Epithelial cell of prostate (primary cell): ENCODE measurements at regions not wholly inside any gene's neighbourhood (a gene's known extent, or its start where the extent isn't known, plus 50 kb on each side); places are given as distances from the start of the nearest gene placed in this dataset.
"Not testable (repeated sequence)": the region's sequence is repeated elsewhere in the genome, so short reads cannot be mapped to it uniquely, and the experiment has no call there.

Experiments used
- DNase-seq: peaks from one replicate; pipeline ENCODE4 v3.0.0-alpha.2; 2011; ENCODE audit warnings: low read depth, low spot score
- H3K27ac ChIP-seq: fragments of 450-650 bp; 2 replicates; pipeline ENCODE4 v1.5.1; 2017; ENCODE audit warnings: mild to moderate bottlenecking

DNA sequence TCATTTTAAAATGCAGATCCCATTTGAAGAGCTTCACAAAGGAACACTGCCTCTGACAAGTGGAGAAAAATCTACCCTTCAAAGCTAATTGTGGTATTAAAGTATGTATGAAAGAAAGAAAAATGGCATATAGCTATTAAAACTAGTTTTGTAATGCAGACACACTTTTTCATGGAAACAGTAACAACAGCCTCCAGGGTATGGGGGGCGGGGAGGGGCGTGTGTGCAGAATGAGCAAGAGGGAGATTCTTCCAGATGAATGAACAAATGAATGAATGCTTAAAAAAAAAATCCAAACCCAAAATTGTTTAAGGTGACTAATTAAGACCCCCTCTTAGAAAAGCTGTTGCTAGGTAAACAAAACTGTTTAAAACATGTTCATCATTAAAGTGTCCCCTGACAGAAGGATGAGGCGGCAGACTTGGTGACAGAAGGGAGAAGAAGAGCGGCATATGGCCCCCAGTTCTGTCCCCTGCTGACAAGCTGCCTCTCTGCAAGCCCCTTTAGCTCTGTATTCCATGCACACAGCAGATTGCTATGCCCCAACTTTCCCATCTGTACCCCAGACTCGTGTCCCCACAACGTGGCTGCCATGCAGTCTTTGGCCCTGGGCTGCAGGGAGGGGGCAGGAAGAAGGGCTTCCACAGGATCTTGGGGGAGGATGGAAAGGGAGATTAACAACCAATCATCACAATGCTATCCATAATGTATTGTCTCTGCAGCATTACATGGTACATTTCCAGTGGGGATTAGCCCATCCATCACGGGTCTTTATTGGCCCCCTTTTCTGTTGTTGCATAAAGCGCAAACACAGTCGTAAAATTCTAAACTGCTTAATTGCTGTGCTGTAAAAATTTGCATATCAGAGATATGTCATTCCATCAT is 108.4 kb upstream of the OLIG3 start:
- no peak for DNase-seq
- H3K27ac ChIP-seq = no peak overlapping the region

DNA sequence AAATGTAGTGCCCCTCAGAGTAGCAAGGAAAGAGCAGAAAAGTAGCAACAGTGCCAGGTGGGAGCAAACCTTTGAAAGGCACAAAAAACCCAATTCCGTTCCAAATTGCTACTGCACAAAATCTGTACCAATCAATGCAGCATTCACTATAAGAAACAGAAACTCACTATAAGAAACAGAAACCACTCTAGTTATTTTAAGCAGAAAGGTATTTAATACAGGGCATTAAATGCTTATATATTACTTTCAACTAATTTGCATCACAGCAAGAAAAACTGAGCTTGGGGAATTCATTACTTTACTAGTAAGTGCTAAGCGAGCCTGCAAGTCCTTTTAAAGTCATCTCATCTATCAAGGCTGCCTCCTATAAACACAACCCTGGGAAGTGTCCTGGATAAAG is 116.5 kb upstream of the OLIG3 start:
- no peak for DNase-seq
- H3K27ac ChIP-seq = no peak overlapping the region

DNA sequence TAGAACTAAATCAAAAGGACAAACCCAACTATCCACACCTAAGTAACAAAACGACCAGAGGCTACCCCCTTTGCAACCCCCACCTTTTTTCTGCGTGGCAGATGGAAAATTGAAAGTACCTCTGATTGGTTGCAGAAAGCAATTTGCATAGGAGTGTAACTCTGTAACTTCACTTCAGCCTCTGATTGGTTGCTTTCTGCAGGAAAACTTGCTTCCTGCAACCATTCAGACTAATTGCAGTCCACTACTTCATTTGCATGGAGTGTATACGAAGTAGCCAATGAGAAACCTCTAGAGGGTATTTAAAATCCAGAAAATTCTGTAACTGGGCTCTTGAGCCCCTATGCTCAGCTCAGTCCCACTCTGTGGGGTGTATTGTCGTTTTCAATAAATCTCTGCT is 129.1 kb upstream of the OLIG3 start:
- H3K27ac ChIP-seq = no peak overlapping the region
- DNase-seq = no peak

DNA sequence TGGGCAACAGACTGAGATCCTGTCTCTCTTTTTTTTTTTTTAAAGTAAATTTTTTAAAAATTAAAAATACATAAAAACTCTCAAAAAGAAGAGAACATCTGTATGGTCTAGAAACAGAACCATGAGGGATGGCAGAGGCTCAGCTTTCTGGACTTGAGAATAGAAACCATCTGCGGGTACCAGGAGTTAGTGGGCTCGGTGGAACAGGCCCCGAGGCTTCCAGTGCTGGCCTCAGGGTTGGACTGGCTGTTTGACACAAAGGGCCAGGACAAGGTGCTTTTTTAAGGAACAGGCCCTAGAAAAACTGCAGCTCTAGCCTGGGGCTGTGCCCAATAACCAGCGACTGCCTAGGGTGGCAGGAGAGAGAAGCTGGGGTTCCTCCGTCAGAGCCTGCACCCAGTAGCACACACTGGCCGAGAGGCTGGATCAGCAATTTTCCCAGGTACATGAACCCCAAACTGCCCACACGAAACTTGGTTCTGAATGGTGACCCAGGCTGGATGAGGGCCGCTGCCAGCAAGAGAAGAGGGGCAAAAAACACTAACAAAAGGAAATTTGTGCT is 131.0 kb upstream of the OLIG3 start:
- H3K27ac ChIP-seq = no peak overlapping the region
- DNase-seq = no peak

DNA sequence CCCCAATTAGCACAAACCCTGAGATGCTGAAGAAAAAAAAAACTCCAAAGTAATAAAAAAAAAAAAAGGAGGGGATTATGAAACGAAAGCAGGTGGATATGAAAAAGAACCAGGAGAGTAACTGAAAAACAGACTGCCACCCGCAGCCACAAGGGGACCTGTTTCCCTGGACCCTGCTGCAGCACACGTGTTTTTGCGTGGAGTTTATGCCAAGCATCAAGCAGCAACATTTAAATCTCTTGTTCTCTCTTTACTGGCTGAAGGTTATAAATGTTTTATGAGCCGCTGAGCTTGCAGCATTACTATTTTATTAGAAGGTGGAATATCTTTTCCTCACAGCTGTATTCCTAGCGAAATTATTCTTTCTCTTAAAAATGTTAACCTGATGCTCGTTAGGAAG is 131.6 kb upstream of the OLIG3 start:
- no peak overlapping the region for H3K27ac ChIP-seq
- no peak for DNase-seq

DNA sequence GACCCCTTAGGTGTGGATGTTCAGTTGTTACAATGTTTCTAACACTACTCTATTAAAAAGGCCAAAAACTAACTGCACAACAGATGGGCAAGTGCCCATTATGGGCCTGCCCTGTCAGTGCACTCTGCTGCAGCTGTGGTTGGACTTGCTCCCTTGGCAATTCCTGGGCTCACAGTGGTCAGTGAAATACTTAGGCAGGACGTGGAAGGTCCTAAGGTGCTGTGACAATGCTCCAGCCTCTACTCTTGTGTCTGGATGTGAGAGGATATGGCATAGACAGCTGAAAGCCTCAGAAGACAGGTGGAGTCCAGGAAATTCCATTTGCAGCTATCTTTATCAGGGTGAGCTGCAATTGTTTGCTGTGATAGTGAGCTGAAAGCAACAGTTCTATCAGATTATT is 136.5 kb upstream of the OLIG3 start:
- no peak overlapping the region for H3K27ac ChIP-seq
- DNase-seq = no peak

DNA sequence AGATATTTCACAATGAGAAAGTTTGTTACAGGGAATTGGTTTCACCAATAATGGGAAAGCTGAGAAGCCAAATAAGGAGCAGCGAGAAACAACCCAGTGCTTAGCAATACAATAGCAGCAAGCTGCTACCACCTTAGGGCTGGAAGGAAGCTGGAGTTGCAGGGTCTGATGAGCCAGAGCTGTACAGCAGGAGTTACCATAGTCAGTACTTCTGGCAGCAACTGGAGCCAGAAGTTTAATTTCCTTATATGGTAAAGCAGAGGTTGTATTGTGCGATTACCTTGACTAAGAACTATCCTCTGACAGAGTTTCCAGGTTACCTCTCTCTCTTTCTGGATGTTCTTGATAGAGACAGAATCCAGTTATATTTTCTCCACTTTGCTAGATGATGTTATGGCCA is 137.1 kb upstream of the OLIG3 start:
- no peak overlapping the region for H3K27ac ChIP-seq
- no peak for DNase-seq

DNA sequence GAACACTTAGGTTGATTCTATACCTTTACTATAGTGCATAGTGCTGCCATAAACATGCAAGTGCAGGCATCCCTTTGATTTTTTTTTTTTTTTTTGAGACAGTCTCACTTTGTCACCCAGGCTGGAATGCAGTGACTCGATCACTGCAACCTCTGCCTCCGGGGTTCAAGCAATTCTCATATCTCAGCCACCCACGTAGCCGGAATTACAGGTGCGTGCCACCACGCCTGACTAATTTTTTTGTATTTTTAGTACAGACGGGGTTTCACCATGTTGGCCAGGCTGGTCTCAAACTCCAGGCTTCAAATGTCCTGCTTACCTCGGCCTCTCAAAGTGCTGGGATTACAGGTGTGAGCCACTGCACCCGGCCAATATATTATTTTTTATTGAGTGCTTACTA is 140.0 kb upstream of the OLIG3 start:
- not testable (repeated sequence) for DNase-seq, H3K27ac ChIP-seq

DNA sequence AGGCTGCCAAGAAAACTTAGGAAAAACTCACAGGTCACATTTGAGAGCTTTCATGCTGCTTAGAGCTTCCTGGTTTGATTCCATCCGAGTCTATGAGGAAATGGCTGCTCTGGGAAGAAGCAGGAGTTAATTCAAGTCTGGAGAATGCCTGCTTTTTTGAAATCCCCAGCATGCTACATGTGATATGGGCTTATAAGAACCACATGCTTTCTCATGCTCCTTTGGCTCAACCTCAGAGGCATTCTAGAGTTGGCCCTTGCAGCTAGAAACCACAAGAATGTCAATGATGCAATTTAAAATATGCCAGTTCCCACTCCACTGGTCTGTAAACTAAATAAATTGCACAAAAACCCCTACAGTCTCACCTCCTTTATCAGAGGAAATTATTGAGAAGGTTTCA is 142.9 kb upstream of the OLIG3 start:
- no peak for DNase-seq
- H3K27ac ChIP-seq = no peak overlapping the region

DNA sequence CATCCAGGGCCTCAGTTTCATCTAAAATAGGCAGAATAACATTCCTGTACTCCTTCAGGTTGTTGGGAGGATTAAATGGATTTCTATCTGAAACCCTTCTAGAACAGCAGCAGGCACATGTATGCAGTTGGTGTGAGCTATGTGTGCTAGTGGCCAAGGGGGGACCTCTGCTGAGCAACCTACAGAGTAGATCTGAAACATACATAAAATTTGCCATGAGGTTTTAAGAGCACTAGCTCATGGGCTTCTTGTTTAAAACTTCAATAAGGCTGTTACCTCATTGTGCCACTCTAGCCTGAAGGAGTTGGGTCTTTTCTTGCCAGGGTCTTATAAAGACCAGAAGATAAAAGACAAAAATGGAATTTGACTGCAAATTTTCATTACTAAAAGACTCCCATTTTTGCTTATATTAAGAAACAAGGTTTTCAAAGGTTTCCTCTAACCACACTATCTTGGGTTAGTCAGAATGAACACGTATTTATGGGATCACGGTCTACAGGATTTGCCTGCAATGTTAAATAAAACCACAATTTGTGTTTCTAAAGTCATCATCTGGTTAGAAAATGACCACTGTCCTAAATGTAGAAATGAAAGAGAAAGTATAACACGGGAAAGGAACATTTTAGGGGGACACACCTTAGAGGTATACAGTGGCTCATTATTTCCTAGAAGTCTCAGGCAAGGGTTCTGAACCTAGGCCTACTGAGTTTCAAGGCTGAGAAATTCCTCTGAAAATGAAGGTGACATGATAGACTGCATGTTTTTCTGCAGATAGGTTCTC is 144.9 kb upstream of the OLIG3 start:
- no peak overlapping the region for H3K27ac ChIP-seq
- DNase-seq = no peak

DNA sequence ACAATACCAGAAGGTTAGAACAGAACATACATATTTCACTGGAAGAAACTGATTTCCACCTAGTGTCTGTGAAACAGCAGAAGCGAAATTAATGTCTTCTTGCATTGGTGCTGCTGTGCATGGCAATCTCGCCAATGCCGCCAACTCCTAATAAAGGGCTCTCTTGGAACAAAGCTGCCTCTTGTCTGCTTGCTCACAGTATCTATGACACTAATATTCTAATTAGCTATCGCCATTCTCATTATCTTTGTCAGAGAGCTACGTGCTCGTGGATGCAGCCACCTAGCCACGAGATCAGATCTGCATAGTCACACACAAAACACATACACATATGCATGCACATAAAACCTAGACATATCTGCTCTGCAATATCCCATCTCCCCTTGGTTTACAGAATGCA is 145.9 kb upstream of the OLIG3 start:
- H3K27ac ChIP-seq = no peak overlapping the region
- no peak for DNase-seq

DNA sequence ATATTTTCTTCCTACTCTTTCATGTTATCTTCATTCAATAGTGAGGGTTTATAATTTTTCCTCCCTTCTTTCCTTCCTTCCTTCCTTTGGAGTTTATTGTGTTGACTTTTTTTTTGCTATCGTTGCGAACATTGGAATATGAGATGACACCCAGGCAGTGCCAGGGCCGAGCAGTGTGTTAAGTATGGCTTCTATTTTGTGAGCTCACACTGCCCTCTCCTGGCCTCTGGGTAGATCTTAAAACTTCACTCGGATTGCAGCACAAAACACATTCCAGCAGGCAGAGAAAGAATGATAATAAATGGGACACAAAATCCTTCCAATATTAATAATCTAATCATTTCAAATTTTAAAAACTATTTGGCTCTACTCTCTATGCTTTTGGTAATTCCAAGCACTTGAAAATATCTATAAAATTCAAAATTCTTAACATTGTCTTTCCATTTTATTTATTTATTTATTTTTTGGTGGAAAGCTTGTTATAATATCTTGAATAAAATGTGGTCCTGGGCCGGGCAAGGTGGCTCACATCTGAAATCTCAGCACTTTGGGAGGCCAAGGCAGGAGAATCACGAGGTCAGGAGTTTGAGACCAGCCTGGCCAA is 147.4 kb upstream of the OLIG3 start:
- no peak for DNase-seq
- no peak overlapping the region for H3K27ac ChIP-seq

DNA sequence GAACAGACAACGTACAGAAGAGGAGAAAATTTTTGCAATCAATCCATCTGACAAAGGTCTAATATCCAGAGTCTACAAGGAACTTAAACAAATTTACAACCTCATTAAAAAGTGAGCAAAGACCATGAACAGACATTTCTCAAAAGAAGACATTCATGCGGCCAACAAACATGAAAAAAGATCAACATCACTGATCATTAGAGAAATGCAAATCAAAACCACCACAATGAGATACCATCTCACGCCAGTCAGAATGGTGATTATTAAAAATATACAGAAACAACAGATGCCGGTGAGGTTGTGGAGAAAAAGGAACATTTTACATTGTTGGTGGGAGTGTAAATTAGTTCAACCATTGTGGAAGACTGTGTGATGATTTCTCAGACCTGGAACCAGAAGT is 149.0 kb upstream of the OLIG3 start:
- not testable (repeated sequence) for DNase-seq, H3K27ac ChIP-seq

DNA sequence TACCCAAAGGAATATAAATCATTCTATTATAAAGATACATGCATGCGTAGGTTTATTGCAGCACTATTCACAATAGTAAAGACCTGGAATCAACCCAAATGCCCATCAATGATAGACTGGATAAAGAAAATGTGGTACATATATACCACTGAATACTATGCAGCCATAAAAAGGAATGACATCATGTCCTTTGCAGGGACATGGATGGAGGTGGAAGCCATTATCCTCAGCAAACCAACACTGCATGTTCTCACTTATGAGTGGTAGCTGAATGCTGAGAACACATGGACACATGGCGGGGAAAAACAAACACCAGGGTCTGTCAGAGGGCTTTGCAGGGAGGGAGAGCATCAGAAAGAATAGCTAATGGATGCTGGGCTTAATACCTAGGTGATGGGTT is 149.4 kb upstream of the OLIG3 start:
- not testable (repeated sequence) for H3K27ac ChIP-seq, DNase-seq

DNA sequence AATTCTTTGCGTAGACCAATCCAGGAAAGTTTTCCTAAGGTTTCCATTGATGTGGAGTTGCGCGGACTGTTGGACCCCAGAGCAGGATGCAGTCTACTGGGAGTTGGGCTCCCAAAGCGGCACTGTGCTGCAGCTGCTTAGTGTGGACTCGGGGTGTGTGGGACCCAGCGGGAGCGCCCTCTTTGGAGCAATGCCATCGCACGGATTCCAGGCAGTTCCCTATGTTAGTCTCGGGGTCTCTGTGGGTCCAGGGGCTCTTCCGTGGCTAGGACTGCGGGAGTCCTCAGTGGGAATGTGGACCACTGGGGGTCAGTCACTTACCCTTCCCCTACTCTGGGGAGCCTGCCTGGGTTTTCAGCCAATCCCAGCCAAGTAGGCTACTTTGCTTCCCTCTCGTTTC is 151.7 kb upstream of the OLIG3 start:
- DNase-seq = no peak
- no peak overlapping the region for H3K27ac ChIP-seq

DNA sequence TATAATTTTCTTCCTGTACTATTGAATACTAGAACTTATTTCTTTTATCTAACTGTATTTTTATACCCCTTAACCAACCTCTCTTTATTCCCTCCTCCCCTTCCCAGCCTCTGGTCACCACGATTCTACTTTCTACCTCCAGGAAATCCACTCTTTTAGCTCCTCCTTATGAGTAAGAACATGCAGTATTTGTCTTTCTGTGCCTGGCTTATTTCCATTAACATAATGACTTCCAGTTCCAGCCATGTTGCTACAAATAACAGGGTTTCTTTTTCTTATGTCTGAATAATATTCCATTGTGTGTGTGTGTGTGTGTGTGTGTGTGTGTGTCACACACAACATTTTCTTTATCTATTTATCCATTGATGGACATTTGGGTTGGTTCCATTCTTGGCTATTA is 152.3 kb upstream of the OLIG3 start:
- no peak for DNase-seq
- H3K27ac ChIP-seq = no peak overlapping the region

DNA sequence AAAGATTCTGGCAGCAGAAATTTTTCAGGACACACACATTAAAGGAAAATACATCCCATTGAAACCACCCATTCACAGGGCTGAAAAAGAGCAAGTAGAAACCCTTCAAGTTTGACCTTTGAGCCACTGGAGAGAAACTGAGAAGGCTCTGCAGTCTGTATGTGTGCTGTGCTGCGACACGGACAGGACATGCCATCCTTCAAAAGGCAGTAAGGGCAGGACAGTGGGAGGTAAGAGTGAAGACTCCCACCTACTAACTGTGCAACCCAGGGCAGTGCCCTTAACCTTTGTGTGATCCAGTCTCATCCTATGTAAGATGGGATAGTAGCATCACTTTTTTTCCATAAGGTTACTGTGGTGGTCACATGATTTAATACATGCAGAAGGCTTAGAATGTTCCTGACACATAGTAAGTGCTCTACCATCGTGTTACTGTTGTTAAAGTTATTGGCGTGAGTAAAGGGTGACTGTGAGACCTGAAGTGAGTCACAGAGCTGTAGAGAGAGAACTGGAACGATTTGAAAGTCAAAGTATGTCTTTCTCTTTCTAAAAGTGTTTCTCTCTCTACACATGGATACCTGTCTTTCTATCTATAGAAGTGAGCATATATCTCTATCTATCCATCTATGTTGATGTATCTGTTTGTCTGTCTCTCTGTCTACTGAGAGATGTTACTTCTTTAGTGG is 153.7 kb upstream of the OLIG3 start:
- H3K27ac ChIP-seq = no peak overlapping the region
- DNase-seq = no peak

DNA sequence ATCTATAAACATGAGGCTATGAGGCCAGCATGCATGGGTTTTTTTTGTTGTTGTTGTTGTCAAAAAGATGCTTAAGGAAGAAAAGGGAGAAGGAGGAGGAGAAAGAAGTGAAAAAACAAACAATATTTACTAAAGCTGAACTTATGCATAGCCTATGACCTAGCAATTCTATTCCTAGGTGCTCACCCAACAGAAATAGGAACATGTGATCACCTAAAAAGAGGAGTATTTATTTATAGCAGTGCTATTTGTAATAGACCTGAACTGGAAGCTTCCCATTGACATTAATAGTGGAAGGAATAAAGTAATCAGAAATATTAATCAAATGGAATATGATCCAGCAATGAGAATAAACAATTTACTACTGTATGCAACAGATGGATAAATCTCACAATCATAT is 156.5 kb upstream of the OLIG3 start:
- no peak for DNase-seq
- H3K27ac ChIP-seq = no peak overlapping the region

DNA sequence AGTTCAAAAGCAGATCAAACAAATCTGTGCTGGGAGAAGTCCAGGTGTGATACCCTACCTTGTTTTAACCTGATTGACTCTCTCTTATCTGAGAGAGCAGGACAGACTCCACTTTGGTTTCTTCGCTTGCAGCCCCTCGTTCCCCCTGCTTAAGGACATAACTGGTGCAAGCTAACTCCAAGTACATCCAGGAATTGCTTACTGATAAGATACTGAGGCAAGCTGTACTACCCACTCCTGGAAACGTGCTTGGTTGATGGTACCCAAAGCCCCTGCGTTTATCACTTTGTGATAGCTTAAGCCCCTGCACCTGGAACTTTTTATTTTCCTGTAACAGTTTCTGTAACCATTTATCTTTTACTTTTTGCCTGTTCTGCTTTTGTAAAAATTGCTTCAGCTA is 157.0 kb upstream of the OLIG3 start:
- DNase-seq = no peak
- H3K27ac ChIP-seq = no peak overlapping the region

DNA sequence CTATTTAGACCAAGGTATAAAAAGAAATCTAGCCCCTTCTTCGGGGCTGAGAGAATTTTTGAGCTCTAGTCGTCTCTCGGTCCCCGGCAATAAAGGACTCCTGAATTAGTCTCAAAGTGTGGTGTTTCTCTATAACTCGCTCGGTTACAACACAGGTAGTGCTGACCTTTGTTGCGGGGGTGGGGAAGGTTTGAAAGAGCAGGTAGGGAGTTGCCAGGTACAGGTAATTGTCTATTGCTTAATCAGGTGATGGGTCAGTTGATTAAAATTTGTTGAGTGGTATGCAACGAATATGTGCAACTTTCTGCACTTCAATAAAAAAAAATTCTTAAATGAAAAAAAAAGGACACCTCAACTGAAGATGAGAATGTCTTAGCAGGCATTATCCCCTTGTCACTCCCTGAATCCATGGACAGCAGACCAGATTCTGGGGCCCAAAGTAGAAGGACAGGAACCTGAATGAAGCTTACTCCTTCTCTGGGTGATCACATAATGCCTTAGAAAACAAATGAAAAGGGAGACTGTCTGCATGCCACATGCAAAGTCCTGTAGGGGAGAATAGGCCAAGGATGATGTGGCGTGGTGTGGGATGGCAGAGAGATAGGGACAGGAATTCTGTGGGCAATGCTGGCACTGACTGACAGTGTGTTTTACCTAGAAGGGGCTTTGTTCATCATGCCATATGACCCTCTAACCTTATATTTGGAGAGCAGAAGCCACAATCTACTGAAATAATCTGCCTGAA is 157.6 kb upstream of the OLIG3 start:
- no peak overlapping the region for H3K27ac ChIP-seq
- DNase-seq = no peak
